Choroid plexus epithelial cell (primary cell): ENCODE measurements at regions not wholly inside any gene's neighbourhood (a gene's known extent, or its start where the extent isn't known, plus 50 kb on each side); places are given as distances from the start of the nearest gene placed in this dataset.
"Not testable (repeated sequence)": the region's sequence is repeated elsewhere in the genome, so short reads cannot be mapped to it uniquely, and the experiment has no call there.

Source experiments
- DNase-seq: peaks from one replicate; pipeline ENCODE4 v3.0.0-alpha.2; 2010; ENCODE audit warnings: low read depth
- H3K4me3 ChIP-seq: 2 replicates; pipeline ENCODE4 v1.5.1; 2011; ENCODE audit warnings: low read depth, mild to moderate bottlenecking, control low read depth, low read length, moderate library complexity
- TF ChIP-seq, protein P1 (sequence below): conservative IDR thresholded peaks from 2 replicates; pipeline ENCODE4 v1.5.1; 2011; ENCODE audit warnings: low read depth, mild to moderate bottlenecking, control low read depth, inconsistent platforms, low read length, moderate library complexity

DNA sequence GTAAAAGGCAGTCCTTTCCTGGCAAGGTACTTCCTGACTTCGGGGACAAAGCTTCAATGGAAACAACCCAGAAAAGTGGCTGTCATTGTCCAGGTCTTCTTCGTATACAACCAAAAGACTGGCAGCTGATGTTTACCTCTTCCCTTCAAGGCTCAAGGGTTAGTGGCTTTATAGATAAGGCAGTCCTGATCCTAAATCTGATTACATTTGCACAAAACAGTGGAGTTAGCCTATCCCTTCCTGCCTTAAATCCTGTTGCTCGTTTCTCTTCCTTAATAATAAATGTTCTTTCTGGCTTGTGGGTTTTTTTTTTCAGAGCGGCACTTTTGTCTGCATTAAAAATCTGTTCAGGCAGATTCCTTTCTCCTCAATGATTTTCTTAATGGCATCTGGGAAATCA is 169.3 kb upstream of the KCTD3 start:
- DNase-seq = no peak
- TF ChIP-seq, protein P1, sequence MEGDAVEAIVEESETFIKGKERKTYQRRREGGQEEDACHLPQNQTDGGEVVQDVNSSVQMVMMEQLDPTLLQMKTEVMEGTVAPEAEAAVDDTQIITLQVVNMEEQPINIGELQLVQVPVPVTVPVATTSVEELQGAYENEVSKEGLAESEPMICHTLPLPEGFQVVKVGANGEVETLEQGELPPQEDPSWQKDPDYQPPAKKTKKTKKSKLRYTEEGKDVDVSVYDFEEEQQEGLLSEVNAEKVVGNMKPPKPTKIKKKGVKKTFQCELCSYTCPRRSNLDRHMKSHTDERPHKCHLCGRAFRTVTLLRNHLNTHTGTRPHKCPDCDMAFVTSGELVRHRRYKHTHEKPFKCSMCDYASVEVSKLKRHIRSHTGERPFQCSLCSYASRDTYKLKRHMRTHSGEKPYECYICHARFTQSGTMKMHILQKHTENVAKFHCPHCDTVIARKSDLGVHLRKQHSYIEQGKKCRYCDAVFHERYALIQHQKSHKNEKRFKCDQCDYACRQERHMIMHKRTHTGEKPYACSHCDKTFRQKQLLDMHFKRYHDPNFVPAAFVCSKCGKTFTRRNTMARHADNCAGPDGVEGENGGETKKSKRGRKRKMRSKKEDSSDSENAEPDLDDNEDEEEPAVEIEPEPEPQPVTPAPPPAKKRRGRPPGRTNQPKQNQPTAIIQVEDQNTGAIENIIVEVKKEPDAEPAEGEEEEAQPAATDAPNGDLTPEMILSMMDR = no peak

GRCh38 chr1:215399787-215400186 is 167.3 kb upstream of the KCTD3 start:
- TF ChIP-seq, protein P1 = no peak
- H3K4me3 ChIP-seq = no peak overlapping the region
- DNase-seq = no peak

More for the DNA sequence above, 169.3 kb upstream of the KCTD3 start:
- no peak overlapping the region for H3K4me3 ChIP-seq

DNA sequence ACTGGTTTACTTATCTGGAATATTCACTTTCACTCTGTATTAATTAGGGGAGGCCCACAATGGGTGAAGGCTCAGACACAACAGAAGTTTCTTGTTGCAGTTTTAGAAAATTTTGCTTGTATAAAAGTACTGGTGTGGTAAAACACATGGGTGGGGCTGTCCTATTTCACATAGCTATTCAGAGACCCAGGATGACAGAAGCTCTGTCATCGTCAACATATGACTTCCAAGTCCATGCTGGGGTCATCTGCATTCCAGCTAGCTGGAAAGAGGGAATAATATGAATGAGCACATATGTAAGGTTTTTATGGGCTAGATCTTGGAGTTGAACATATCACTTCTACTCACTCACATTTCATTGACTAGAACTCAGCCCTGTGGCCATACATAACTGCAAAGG is 166.4 kb upstream of the KCTD3 start:
- TF ChIP-seq, protein P1 = no peak
- DNase-seq = no peak
- H3K4me3 ChIP-seq = no peak overlapping the region

DNA sequence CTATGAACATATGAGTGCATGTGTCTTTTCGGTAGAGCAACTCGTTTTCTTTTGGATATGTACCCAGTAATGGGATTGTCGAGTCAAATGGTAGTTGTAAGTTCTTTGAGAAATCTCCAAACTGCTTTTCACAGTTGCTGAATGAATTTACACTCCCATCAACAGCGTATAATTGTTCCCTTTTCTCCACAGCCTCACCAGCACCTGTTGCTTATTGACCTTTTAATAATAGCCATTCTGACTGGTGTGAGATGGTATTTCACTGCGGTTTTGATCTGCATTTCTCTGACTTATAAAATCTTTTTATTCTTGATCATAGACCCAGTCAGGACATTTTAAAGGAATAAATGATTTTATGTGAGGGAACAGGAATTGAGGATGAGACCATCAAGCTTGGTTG is 165.0 kb upstream of the KCTD3 start:
- H3K4me3 ChIP-seq = no peak overlapping the region
- TF ChIP-seq, protein P1 = no peak
- DNase-seq = no peak

GRCh38 chr1:215405211-215405610 is 161.9 kb upstream of the KCTD3 start:
- no peak for DNase-seq

GRCh38 chr1:215406927-215407326 is 160.2 kb upstream of the KCTD3 start:
- H3K4me3 ChIP-seq = no peak overlapping the region
- TF ChIP-seq, protein P1 = no peak
- no peak for DNase-seq

More at GRCh38 chr1:215405211-215405610, 161.9 kb upstream of the KCTD3 start:
- TF ChIP-seq, protein P1 = no peak
- no peak overlapping the region for H3K4me3 ChIP-seq

DNA sequence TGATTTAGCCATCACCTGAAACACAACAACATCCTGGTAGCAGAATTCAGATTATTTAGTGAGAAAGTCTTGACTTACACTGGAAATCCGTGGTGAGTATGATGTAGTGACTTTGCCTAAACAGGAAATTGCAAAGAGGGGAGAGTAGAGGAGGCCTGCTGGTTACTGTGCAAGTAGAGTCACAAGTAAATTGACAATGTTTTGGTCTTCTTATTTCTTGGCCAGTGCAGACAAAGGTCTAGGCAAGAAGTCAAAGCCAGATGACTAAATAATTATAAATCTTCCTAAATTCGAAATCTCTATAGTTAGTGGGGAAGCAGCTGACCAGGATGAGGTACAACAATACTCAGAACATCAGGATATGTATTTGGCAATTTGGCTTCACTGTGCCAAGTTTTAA is 159.5 kb upstream of the KCTD3 start:
- DNase-seq = no peak
- TF ChIP-seq, protein P1 = no peak
- H3K4me3 ChIP-seq = no peak overlapping the region

DNA sequence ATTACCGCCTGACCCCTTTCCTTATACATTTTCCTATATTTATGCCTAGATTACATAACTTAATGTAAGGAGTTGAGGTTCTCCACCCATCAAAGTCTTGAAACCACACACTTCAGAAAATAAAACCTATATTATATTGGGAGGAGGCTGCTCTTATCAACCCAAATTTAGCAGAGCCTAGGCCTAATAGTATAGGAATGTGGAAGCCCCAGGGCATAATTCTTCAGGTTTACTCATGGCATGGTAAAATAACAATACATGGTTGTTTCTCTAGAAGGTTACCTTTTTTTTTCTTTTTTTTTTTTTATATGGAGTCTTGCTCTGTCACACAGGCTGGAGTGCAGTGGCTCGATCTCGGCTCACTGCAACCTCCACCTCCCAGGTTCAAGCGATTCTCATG is 157.6 kb upstream of the KCTD3 start:
- H3K4me3 ChIP-seq, DNase-seq: not testable (repeated sequence)

GRCh38 chr1:215415521-215415920 is 151.6 kb upstream of the KCTD3 start:
- H3K4me3 ChIP-seq, DNase-seq: not testable (repeated sequence)
